Natural killer cell (primary cell): ENCODE measurements at regions not wholly inside any gene's neighbourhood (a gene's known extent, or its start where the extent isn't known, plus 50 kb on each side); places are given as distances from the start of the nearest gene placed in this dataset.

Experiments
- ATAC-seq, 3 donors: fragments of 150-1000 bp in 2 of 3; fragments of 200-7000 bp in 1 of 3; cut with Tn5 transposase; 1 replicate in 1 of 3; 2 replicates in 2 of 3; pipeline ENCODE4 v1.10.0; 2021; ENCODE audit warnings: mild to moderate bottlenecking in 2 of 3, moderate library complexity in 2 of 3
- DNase-seq, 2 donors: peaks; one replicate each; pipeline versions ENCODE4 v3.0.0 to v3.0.0-alpha.2; 2013 to 2021; ENCODE audit warnings: mixed read lengths in 1 of 2
- H3K27ac ChIP-seq: one replicate; pipeline ENCODE4 v1.5.1; 2013; ENCODE audit warnings: mild to moderate bottlenecking, low read length
- H3K27me3 ChIP-seq: one replicate; pipeline ENCODE4 v1.6.1; 2013; ENCODE audit warnings: low read length; ENCODE audit not compliant: control insufficient read depth, insufficient read depth
- H3K36me3 ChIP-seq: one replicate; pipeline ENCODE4 v1.6.1; 2013; ENCODE audit warnings: low read length; ENCODE audit not compliant: control insufficient read depth, insufficient read depth
- H3K4me1 ChIP-seq: one replicate; pipeline ENCODE4 v1.6.1; 2013; ENCODE audit warnings: low read length; ENCODE audit not compliant: control insufficient read depth, insufficient read depth
- H3K4me3 ChIP-seq: one replicate; pipeline ENCODE4 v1.5.1; 2013; ENCODE audit warnings: low read length
- H3K9me3 ChIP-seq: one replicate; pipeline ENCODE4 v1.6.1; 2013; ENCODE audit warnings: low read length; ENCODE audit not compliant: control insufficient read depth, insufficient read depth
- H3K27ac Mint-ChIP-seq, 2 donors: one replicate each; pipeline ENCODE4 v1.8.0; 2022; ENCODE audit warnings: mild to moderate bottlenecking in 2 of 2, mixed read lengths in 2 of 2, moderate library complexity in 1 of 2
- H3K27me3 Mint-ChIP-seq, 2 donors: one replicate each; pipeline ENCODE4 v1.8.0; 2022; ENCODE audit warnings: low read depth in 2 of 2, mixed read lengths in 2 of 2
- H3K36me3 Mint-ChIP-seq: one replicate; pipeline ENCODE4 v1.8.0; 2022; ENCODE audit warnings: mixed read lengths
- H3K4me1 Mint-ChIP-seq, 2 donors: one replicate each; pipeline ENCODE4 v1.8.0; 2022; ENCODE audit warnings: mixed read lengths in 2 of 2
- H3K4me3 Mint-ChIP-seq: one replicate; pipeline ENCODE4 v1.8.0; 2022; ENCODE audit warnings: mild to moderate bottlenecking, moderate library complexity, mixed read lengths
- H3K9me3 Mint-ChIP-seq, 2 donors: one replicate each; pipeline ENCODE4 v1.8.0; 2022; ENCODE audit warnings: mixed read lengths in 2 of 2
- CTCF ChIP-seq: fragments of 200-600 bp; IDR thresholded peaks from one replicate; pipeline ENCODE4 v1.8.0; 2022; ENCODE audit warnings: antibody characterized with exemption
- WGBS: methylation state at CpG from one replicate; pipeline ENCODE4 v1.1.7; 2013; ENCODE audit warnings: missing lambda C conversion rate; ENCODE audit not compliant: insufficient coverage; 5-methylcytosine and 5-hydroxymethylcytosine counted together
- intact Hi-C: fragments of 100-400 bp; cut with micrococcal nuclease; formaldehyde crosslinking; loops from one replicate; pipeline ENCODE4 v1.14.2; 2022

DNA sequence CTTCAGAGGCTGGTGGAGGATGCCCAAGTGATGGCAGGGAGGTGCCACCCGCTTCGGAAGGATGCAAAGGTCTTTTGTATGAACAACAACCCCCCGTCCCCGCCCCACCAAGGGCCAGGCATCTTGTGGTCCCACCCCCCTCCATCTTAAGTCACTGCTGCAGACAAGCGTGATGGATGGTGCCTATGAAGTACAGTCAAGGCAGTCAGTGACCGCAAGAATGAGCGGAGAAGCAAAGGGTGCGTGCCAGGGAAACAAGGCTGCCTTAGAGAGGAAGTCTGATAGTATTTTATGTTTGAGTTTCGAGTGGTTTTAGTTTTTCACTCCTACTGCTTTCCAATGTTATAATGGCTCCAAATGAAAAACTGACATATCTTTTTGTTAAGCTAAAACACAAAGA lies 68.7 kb upstream of the GPM6B start:
- no peaks in the 10 kb centered on the region for H3K27me3 ChIP-seq
- 100% methylated on average over 4 of the region's 9 CpGs for WGBS
- peaks cover 0 to 8% of the 10 kb centered on the region in 2 donors for H3K27me3 Mint-ChIP-seq
- H3K4me3 Mint-ChIP-seq, result no peak overlapping the region
- H3K4me3 ChIP-seq, result no peak overlapping the region
- no peaks in the 10 kb centered on the region for H3K36me3 ChIP-seq
- H3K4me1 Mint-ChIP-seq, result no peaks in the 10 kb centered on the region
- no peak overlapping the region for H3K27ac Mint-ChIP-seq
- intact Hi-C loops, result no loop called here
- H3K4me1 ChIP-seq, result no peaks in the 10 kb centered on the region
- ATAC-seq (no peak), DNase-seq (no peak)
- H3K9me3 Mint-ChIP-seq, result no peaks in the 10 kb centered on the region
- no peak overlapping the region for H3K27ac ChIP-seq
- no peak for TF ChIP-seq CTCF
- no peaks in the 10 kb centered on the region for H3K36me3 Mint-ChIP-seq
- no peaks in the 10 kb centered on the region for H3K9me3 ChIP-seq

DNA sequence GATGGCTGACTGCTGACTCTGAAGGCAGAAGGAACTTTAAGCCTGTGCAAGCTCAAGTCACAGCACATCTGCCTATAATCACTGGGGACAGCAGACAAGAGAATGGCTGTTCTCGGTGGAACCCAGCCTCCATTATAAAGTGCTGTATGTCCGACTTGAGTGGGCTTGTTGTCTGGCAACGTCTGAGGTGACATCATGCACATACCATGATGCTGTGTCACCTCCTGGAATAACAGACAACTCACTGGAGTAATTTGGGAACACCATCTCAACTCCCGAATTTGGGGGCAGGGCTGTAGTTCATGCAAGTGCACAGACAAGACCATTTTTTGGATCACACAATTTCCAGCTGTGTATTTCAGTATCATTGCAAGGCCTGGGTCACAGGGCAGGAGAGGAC lies 59.8 kb upstream of the GPM6B start:
- Histone ChIP-seq H3K9me3 (no peaks in the 10 kb centered on the region), H3K27ac (no peak overlapping the region), H3K36me3 (no peaks in the 10 kb centered on the region), H3K4me1 (no peaks in the 10 kb centered on the region), H3K27me3 (no peaks in the 10 kb centered on the region), H3K4me3 (no peak overlapping the region)
- Mint-ChIP-seq H3K4me1 (no peaks in the 10 kb centered on the region), H3K27ac (no peak overlapping the region), H3K4me3 (no peak overlapping the region), H3K9me3 (no peaks in the 10 kb centered on the region), H3K27me3 (peaks cover 10 to 15% of the 10 kb centered on the region in 2 donors), H3K36me3 (no peaks in the 10 kb centered on the region)
- no peak for DNase-seq
- intact Hi-C loops, result no loop called here
- TF ChIP-seq CTCF, result no peak
- 88% methylated on average over 4 of the region's 4 CpGs for WGBS
- ATAC-seq, result no peak

DNA sequence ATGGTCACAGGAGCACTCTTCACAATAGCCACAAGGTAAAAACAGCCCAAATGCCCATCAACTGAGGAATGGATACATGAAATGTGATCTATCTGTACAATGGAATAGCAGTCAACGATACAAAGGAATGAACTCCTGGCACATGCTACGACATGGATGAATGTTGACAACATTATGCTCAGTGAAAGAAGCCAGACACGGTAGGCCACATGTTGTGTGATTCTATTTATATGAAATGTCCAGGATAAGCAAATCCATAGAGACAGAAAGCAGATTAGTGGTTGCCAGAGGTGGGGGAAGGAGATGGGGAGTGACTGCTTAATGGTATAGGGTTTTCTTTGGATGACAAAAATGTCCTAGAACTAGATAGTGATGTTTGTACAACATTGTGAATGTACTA lies 58.7 kb upstream of the GPM6B start:
- Mint-ChIP-seq H3K27ac (no peak overlapping the region), H3K4me1 (no peaks in the 10 kb centered on the region), H3K36me3 (no peaks in the 10 kb centered on the region), H3K4me3 (no peak overlapping the region), H3K9me3 (no peaks in the 10 kb centered on the region), H3K27me3 (peaks cover 11 to 19% of the 10 kb centered on the region in 2 donors)
- WGBS, result 93% methylated on average over 3 of the region's 3 CpGs
- intact Hi-C loops, result no loop called here
- no peaks in the 10 kb centered on the region for H3K36me3 ChIP-seq
- no peaks in the 10 kb centered on the region for H3K27me3 ChIP-seq
- no peaks in the 10 kb centered on the region for H3K4me1 ChIP-seq
- no peaks in the 10 kb centered on the region for H3K9me3 ChIP-seq
- no peak for DNase-seq
- ATAC-seq, result no peak
- no peak overlapping the region for H3K4me3 ChIP-seq
- H3K27ac ChIP-seq, result no peak overlapping the region
- no peak for TF ChIP-seq CTCF

DNA sequence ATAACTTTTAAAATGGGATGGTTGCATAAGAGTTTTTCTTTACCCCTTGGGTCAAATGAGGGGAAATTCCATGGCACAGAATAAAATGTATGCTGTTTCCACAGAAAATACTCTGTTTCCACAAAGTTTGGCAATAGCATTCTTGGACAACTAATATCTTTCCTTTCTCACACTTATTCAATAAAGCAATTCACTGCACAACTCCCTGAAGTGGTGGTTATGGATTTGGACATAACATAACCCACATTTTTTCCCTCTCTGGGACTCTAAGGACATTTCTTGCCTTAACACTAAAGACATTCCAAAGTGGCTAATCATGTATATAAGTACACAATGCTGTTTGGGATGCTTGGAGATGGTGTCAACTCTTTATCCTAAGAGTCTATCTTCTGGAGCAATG lies 51.7 kb upstream of the GPM6B start:
- peaks cover 7 to 14% of the 10 kb centered on the region in 2 donors for H3K27me3 Mint-ChIP-seq
- Histone ChIP-seq H3K36me3 (no peaks in the 10 kb centered on the region), H3K27me3 (no peaks in the 10 kb centered on the region), H3K27ac (no peak overlapping the region), H3K9me3 (no peaks in the 10 kb centered on the region), H3K4me3 (no peak overlapping the region), H3K4me1 (no peaks in the 10 kb centered on the region)
- no peaks in the 10 kb centered on the region for H3K9me3 Mint-ChIP-seq
- ATAC-seq, result no peak
- no peak for DNase-seq
- no peaks in the 10 kb centered on the region for H3K36me3 Mint-ChIP-seq
- intact Hi-C loops, result no loop called here
- TF ChIP-seq CTCF, result no peak
- H3K4me1 Mint-ChIP-seq, result no peaks in the 10 kb centered on the region
- no peak overlapping the region for H3K27ac Mint-ChIP-seq
- no peak overlapping the region for H3K4me3 Mint-ChIP-seq
